Nephron progenitor cell (in vitro differentiated cells): ENCODE measurements at regions not wholly inside any gene's neighbourhood (a gene's known extent, or its start where the extent isn't known, plus 50 kb on each side); places are given as distances from the start of the nearest gene placed in this dataset.
A peak's percentile ranks its signal among the peaks of the same experiment; 100 is the strongest.
"Not testable (repeated sequence)": the region's sequence is repeated elsewhere in the genome, so short reads cannot be mapped to it uniquely, and the experiment has no call there.

Source experiments
- DNase-seq: peaks from one replicate; pipeline ENCODE4 v3.0.0; 2021
- H3K27ac Mint-ChIP-seq: 2 replicates; pipeline ENCODE4 v1.8.0; 2021; ENCODE audit warnings: mild to moderate bottlenecking, moderate library complexity, mixed read lengths
- H3K27me3 Mint-ChIP-seq: 2 replicates; pipeline ENCODE4 v1.8.0; 2021; ENCODE audit warnings: mild to moderate bottlenecking, low read depth, mixed read lengths; ENCODE audit not compliant: poor library complexity
- H3K36me3 Mint-ChIP-seq: 2 replicates; pipeline ENCODE4 v1.8.0; 2021; ENCODE audit warnings: low read depth, mixed read lengths
- H3K4me1 Mint-ChIP-seq: 2 replicates; pipeline ENCODE4 v1.8.0; 2021; ENCODE audit warnings: mixed read lengths
- H3K4me3 Mint-ChIP-seq: 2 replicates; pipeline ENCODE4 v1.8.0; 2021; ENCODE audit warnings: mild to moderate bottlenecking, moderate library complexity, mixed read lengths
- H3K9me3 Mint-ChIP-seq: 2 replicates; pipeline ENCODE4 v1.8.0; 2021; ENCODE audit warnings: mild to moderate bottlenecking, moderate library complexity, mixed read lengths
- TF ChIP-seq, protein P1 (sequence below): fragments of 200-600 bp; sonication (generic); IDR thresholded peaks from 2 replicates; pipeline ENCODE4 v1.5.0; 2021; ENCODE audit warnings: antibody characterized with exemption

DNA sequence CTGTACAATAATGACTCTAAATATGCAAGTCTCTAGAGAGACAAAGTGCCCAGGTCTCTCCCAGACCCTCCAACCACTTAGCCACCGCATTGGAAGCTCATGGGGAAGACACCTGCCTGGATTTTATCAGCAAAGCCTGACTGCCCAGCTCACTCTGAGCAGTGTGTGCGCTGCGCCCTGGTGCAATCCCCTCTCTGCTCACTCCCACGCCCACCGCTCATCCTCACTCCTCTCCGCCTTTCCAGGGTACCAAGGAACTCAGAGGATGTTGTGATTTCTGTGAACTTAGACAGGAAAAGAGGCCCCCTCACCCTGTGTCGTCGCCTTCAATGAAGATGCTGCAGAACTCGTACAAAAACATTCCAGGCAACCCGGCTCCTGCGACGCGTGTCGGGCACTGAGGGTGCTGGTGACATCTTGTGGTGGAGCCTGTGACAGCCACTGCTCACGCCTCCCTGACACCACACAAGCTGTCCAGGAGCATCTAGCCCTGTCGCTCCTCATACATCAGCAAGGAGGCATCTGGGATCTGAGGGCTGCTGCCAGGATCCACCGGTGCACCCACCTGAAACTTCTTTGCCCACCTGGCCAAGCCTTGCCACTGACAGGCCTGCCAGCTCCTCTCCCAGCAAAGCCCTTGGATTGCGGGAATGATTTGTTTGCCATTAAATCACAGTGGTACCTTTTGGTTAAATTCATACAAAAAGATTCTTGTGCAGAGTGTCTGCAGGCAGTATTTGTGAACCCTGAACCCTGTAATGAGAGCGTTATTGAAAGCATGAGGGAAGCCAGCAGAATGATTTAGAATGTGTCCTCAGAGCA lies 220.4 kb downstream of the ZNF516 start:
- no peaks in the 10 kb centered on the region for H3K9me3 Mint-ChIP-seq
- TF ChIP-seq, protein P1, sequence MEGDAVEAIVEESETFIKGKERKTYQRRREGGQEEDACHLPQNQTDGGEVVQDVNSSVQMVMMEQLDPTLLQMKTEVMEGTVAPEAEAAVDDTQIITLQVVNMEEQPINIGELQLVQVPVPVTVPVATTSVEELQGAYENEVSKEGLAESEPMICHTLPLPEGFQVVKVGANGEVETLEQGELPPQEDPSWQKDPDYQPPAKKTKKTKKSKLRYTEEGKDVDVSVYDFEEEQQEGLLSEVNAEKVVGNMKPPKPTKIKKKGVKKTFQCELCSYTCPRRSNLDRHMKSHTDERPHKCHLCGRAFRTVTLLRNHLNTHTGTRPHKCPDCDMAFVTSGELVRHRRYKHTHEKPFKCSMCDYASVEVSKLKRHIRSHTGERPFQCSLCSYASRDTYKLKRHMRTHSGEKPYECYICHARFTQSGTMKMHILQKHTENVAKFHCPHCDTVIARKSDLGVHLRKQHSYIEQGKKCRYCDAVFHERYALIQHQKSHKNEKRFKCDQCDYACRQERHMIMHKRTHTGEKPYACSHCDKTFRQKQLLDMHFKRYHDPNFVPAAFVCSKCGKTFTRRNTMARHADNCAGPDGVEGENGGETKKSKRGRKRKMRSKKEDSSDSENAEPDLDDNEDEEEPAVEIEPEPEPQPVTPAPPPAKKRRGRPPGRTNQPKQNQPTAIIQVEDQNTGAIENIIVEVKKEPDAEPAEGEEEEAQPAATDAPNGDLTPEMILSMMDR = peak; percentile 47
- peak; percentile 71 for DNase-seq
- H3K4me3 Mint-ChIP-seq = peak overlapping the region; percentile 28
- H3K27me3 Mint-ChIP-seq = peaks cover 10% of the 10 kb centered on the region
- H3K36me3 Mint-ChIP-seq = peaks cover 5% of the 10 kb centered on the region
- no peak overlapping the region for H3K27ac Mint-ChIP-seq
- peaks cover 30% of the 10 kb centered on the region for H3K4me1 Mint-ChIP-seq

DNA sequence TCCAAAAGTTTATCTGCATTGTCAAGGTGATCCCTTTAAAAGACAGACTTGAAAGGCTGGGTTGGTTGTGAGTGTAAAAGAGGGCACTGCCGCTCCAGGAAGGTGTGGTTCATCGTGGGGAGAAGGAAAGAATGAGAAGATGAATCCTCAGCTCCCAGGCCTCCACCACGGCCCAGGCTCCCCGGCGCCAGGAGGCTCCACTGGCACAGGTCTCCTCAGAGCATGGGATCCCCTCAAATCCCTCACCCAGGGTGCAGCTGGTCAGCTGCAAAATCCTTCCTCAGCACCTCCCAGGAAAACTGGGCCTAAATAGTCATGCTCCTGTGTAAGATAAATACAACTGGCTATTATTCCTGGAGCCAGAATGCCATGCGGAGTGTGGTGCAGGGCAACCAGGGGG lies 221.1 kb downstream of the ZNF516 start:
- DNase-seq = no peak
- no peak overlapping the region for H3K4me3 Mint-ChIP-seq
- TF ChIP-seq, protein P1 = no peak
- H3K9me3 Mint-ChIP-seq = no peaks in the 10 kb centered on the region
- peaks cover 10% of the 10 kb centered on the region for H3K27me3 Mint-ChIP-seq
- peaks cover 5% of the 10 kb centered on the region for H3K36me3 Mint-ChIP-seq
- H3K4me1 Mint-ChIP-seq = peaks cover 30% of the 10 kb centered on the region
- H3K27ac Mint-ChIP-seq = no peak overlapping the region

DNA sequence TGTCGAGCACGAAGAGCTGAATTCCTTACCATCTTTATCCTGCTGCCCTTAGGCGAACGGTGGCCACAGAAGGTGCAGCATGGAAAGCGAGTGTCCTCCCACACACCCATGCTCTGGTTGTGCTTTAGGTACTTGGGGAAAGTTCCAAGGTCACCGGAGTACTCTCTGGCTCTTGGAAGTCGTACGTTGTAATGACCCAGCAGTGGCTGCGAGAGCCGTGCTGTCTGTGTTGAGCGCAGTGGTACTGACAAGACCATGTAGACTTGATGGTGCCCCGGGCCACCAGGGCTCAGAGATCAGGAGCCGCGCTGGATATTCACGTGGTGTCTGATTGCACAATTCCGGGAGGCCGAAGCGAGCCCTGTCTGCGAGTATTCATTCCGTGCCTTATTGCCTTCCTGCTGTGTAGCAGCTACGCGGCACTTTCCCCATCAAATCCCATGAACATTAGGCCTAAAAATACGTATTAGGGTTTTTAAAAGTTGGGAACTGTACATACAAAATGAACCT lies 222.0 kb downstream of the ZNF516 start:
- Mint-ChIP-seq H3K4me1 (peaks cover 30% of the 10 kb centered on the region), H3K36me3 (peaks cover 5% of the 10 kb centered on the region), H3K9me3 (no peaks in the 10 kb centered on the region), H3K27me3 (peaks cover 10% of the 10 kb centered on the region), H3K27ac (no peak overlapping the region), H3K4me3 (no peak overlapping the region)
- TF ChIP-seq, protein P1 = no peak
- no peak for DNase-seq

DNA sequence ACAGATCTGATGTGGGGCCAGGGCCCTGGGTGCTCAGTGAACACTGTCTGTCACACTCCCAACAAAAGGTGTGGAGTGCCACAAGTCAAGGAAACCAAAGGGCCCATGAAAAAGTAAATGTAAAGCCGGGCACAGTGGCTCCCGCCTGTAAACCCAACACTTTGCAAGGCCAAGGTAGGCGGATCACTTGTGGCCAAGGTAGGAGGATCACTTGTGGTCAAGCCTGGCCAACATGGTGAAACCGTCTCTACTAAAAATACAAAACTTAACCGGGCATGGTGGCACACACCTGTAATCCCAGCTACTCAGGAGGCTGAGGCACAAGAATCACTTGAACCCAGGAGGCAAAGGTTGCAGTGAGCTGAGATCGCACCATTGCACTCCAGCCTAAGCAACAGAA lies 227.6 kb downstream of the ZNF516 start:
- H3K4me1 Mint-ChIP-seq = peaks cover 37% of the 10 kb centered on the region
- H3K36me3 Mint-ChIP-seq, H3K27ac Mint-ChIP-seq, H3K9me3 Mint-ChIP-seq, H3K4me3 Mint-ChIP-seq, DNase-seq, H3K27me3 Mint-ChIP-seq: not testable (repeated sequence)

DNA sequence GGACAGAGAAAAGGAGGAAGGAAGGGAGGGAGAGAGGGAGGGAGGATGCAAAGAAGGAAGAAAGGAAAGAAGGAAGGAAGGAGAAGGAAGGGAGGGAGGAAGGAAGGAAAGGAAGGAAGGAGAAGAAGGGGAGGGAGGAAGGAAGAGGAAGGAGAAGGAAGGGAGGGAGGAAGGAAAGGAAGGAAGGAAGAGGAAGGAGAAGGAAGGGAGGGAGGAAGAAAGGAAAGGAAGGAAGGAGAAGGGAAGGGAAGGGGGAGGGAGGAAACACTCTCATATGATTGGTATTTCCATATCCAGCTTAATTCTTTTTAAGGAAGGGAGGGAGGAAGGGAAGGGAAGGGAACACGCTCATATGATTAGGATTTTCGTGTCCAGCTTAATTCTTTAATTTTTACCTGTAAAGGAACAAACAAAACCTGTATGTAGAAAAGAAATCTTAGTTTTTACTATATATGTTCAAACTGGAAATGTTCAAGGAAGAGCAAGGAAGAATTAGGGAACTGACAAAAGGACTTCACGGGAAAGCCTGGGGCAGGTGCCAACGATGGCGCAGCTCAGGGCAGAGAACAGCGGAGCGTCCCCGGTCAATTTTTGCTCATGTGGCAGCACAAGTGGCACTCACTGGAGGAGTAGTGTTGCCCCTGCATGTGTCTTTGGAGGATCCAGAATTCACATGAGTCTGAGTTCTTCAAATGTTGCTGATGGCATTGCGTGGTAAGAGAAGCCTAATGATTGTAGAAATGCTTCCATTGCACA lies 228.6 kb downstream of the ZNF516 start:
- Mint-ChIP-seq H3K4me1 (peaks cover 48% of the 10 kb centered on the region), H3K27me3 (peaks cover 10% of the 10 kb centered on the region), H3K4me3 (no peak overlapping the region), H3K36me3 (no peaks in the 10 kb centered on the region), H3K9me3 (no peaks in the 10 kb centered on the region), H3K27ac (no peak overlapping the region)
- TF ChIP-seq, protein P1 = no peak
- DNase-seq = no peak

DNA sequence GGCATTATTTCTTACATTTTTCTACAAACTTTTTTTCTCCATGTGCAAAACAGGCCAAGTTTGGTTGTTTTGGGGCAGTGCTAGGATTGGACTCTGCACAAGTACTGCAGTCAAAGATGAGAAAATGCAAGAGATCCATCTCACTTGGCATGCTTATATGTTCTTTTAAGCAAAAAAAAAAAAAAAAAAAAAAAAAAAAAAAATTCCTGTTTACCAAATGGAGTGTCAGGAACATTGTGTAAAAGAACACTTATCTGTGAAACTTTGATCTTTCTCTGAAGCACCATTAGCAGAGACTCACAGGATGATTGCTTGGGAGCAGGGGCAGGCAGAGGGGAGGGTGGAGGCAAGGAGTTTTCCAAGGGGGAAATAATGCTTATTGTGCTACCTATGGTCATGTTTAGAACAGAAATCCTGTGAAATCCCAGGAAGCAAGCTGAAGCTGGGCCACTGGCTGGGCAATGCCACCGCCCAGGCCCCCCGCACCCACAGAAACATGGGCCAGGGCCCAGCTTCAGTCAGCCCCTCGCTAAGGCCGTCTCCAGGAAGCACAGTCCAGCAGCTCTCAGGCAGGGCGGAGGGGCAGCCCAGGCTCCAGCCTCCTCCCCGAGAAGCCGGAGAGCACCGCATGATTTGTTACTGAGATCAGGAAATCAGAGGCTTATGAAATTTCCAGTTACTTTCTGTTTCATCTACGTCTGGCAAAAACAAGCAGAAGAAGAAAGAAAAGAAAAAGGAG lies 229.4 kb downstream of the ZNF516 start:
- peak overlapping the region; percentile 63 for H3K27ac Mint-ChIP-seq

More for the DNA sequence above, 229.4 kb downstream of the ZNF516 start:
- H3K27me3 Mint-ChIP-seq = peaks cover 15% of the 10 kb centered on the region
- peak; percentile 35 for DNase-seq
- no peaks in the 10 kb centered on the region for H3K36me3 Mint-ChIP-seq
- H3K9me3 Mint-ChIP-seq = no peaks in the 10 kb centered on the region
- peaks cover 54% of the 10 kb centered on the region for H3K4me1 Mint-ChIP-seq
- TF ChIP-seq, protein P1 = no peak
- no peak overlapping the region for H3K4me3 Mint-ChIP-seq
